ENCODE measurements at regions not wholly inside any gene's neighbourhood (a gene's known extent, or its start where the extent isn't known, plus 50 kb on each side); places are given as distances from the start of the nearest gene placed in this dataset.

DNA sequence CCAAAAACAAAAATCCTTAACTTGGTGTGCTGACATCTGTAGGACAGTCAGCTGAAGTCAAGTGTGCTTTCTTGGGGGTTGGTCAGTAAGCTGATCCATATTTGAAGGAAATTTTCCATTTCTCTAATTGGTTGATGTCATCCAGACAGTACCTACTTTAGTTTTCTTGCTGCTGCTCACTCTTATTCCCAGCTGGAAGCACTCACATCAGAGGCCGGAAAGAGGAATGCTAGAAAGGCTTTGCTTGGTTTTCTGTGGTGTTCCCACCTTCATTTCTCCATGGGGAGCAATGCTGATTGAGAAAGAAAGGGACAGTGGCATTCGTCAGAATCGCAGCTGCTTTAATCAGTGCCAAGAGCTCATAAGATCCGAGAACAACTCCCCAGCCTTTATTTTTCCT is 227.0 kb downstream of the C4orf33 start:
- TF ChIP-seq, protein P1, sequence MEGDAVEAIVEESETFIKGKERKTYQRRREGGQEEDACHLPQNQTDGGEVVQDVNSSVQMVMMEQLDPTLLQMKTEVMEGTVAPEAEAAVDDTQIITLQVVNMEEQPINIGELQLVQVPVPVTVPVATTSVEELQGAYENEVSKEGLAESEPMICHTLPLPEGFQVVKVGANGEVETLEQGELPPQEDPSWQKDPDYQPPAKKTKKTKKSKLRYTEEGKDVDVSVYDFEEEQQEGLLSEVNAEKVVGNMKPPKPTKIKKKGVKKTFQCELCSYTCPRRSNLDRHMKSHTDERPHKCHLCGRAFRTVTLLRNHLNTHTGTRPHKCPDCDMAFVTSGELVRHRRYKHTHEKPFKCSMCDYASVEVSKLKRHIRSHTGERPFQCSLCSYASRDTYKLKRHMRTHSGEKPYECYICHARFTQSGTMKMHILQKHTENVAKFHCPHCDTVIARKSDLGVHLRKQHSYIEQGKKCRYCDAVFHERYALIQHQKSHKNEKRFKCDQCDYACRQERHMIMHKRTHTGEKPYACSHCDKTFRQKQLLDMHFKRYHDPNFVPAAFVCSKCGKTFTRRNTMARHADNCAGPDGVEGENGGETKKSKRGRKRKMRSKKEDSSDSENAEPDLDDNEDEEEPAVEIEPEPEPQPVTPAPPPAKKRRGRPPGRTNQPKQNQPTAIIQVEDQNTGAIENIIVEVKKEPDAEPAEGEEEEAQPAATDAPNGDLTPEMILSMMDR (IDR thresholded peaks at IDR 0.05; ENCODE audit: low read depth, low read length), result no peak
- TF ChIP-seq, protein P2, sequence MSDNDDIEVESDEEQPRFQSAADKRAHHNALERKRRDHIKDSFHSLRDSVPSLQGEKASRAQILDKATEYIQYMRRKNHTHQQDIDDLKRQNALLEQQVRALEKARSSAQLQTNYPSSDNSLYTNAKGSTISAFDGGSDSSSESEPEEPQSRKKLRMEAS (IDR thresholded peaks at IDR 0.05; ENCODE audit: low read depth, low read length), result no peak
- TF ChIP-seq POLR2A (IDR thresholded peaks at IDR 0.05; ENCODE audit: extremely low read depth, insufficient read length) (no peak), MYC (IDR thresholded peaks at IDR 0.05; ENCODE audit: low read depth, low read length) (no peak)
